ENCODE measurements at regions not wholly inside any gene's neighbourhood (a gene's known extent, or its start where the extent isn't known, plus 50 kb on each side); places are given as distances from the start of the nearest gene placed in this dataset.

DNA sequence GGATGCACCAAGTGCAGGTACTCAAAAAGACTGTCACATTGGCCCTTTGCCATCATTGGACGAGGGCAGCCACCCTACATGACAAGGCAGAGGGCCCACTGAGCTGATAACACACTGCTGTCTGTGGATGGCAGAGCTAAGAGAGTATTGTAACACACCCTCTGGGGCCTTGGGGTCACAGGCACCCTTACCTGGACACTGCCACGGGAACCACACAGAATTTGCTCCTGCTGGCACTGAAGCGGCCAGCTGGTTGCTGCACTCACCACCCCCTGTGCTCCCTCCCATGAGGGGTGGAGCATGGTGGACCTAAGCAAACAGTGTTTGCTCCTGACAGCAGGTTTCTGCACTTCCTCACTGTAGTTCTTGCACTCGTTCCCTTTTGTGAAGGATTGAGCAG lies 208.2 kb upstream of the SGO1 start:
- Histone ChIP-seq H3K14ac (replicated peaks; ENCODE audit: low read depth, low read length) (no peak overlapping the region), H4K20me1 (ENCODE audit: insufficient read depth, low read length) (no peaks in the 10 kb centered on the region), H4K91ac (ENCODE audit: insufficient read depth, low read depth, low read length) (no peak overlapping the region), H2AK9ac (replicated peaks; ENCODE audit: low read depth, low read length, poor library complexity) (peak overlapping the region; percentile 65), H4K8ac (ENCODE audit: low read depth in 2 of 2, low read length in 2 of 2) (no peak overlapping the region), H3K4me1 (ENCODE audit: control insufficient read depth, insufficient read depth, low read length) (no peaks in the 10 kb centered on the region), H2AK5ac (ENCODE audit: low read depth, low read length) (no peak overlapping the region), H3K27ac (ENCODE audit: insufficient read depth, low read length) (no peak overlapping the region), H3K4me3 (ENCODE audit: insufficient read depth, low read depth, low read length) (no peak overlapping the region), H2BK15ac (ENCODE audit: low read depth, low read length) (no peak overlapping the region), H2BK5ac (ENCODE audit: low read depth, low read length, poor library complexity, severe bottlenecking) (no peak overlapping the region), H4K5ac (ENCODE audit: low read depth, low read length) (no peak overlapping the region), H3K27me3 (ENCODE audit: control insufficient read depth, insufficient read depth, low read length) (no peaks in the 10 kb centered on the region), H3K56ac (ENCODE audit: extremely low read depth, insufficient read depth, low read length) (no peak overlapping the region), H3K36me3 (ENCODE audit: control insufficient read depth, insufficient read depth, low read length) (no peaks in the 10 kb centered on the region), H3K79me1 (ENCODE audit: low read depth in 1 of 2, low read length in 2 of 2) (no peaks in the 10 kb centered on the region), H3K4ac (ENCODE audit: low read depth, low read length) (no peak overlapping the region), H3K9me1 (ENCODE audit: insufficient read depth, low read length) (no peaks in the 10 kb centered on the region), H3K9me3 (ENCODE audit: control insufficient read depth, insufficient read depth, low read length) (peaks cover 8% of the 10 kb centered on the region), H3K9ac (ENCODE audit: low read depth, low read length) (no peak overlapping the region), H3K4me2 (ENCODE audit: low read depth, low read length) (no peak overlapping the region), H3K23ac (ENCODE audit: low read depth, low read length) (no peak overlapping the region), H3K18ac (ENCODE audit: low read depth, low read length) (no peak overlapping the region), H2BK20ac (ENCODE audit: low read depth, low read length) (no peak overlapping the region), H2BK120ac (ENCODE audit: low read depth, low read length) (no peak overlapping the region), H2AFZ (replicated peaks; ENCODE audit: low read length, poor library complexity) (peak overlapping the region; percentile 21)
- ChIA-PET POLR2A (ENCODE audit: unreplicated experiment) (no interaction called here), CTCF (no interaction called here)
- DNase-seq, result no peak
- intact Hi-C loops (cut with micrococcal nuclease) (no loop called here), dilution Hi-C loops (cut with HindIII; ENCODE audit: low sequenced_read_pairs, unreplicated experiment) (no loop called here), in situ Hi-C loops (cut with MboI; ENCODE audit: low sequenced_read_pairs) (no loop called here)
- TF ChIP-seq POLR2A (IDR thresholded peaks at IDR 0.05; ENCODE audit: low read depth, low read length) (no peak), RFX5 (IDR thresholded peaks at IDR 0.05; ENCODE audit: low read depth, low read length) (no peak), RAD21 (IDR thresholded peaks at IDR 0.05; ENCODE audit: low read length) (no peak), MAZ (IDR thresholded peaks at IDR 0.05; ENCODE audit: borderline replicate concordance, low read depth, low read length) (no peak), FOS (IDR thresholded peaks at IDR 0.05; ENCODE audit: low read depth, low read length) (no peak), CEBPB (IDR thresholded peaks at IDR 0.05; ENCODE audit: low read depth, low read length) (no peak)
- TF ChIP-seq, protein P1, sequence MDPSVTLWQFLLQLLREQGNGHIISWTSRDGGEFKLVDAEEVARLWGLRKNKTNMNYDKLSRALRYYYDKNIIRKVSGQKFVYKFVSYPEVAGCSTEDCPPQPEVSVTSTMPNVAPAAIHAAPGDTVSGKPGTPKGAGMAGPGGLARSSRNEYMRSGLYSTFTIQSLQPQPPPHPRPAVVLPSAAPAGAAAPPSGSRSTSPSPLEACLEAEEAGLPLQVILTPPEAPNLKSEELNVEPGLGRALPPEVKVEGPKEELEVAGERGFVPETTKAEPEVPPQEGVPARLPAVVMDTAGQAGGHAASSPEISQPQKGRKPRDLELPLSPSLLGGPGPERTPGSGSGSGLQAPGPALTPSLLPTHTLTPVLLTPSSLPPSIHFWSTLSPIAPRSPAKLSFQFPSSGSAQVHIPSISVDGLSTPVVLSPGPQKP (IDR thresholded peaks at IDR 0.05; ENCODE audit: borderline replicate concordance, low read depth, low read length), result no peak
- BruUV-seq (replicated peaks), result no TSS peak
- no CpG with 5 or more reads among the region's 4 CpGs for WGBS, 2 experiments (ENCODE audit: extremely low coverage in 2 of 2, insufficient read length in 1 of 2)
- ATAC-seq (ENCODE audit: low read depth), result no peak
